Activated CD4-positive, alpha-beta T cell treated with anti-CD3 and anti-CD28 coated beads, Interleukin-2, amount 10 ng/mL, durations not matched to agents 24 days and 14 days (primary cell): ENCODE measurements at regions not wholly inside any gene's neighbourhood (a gene's known extent, or its start where the extent isn't known, plus 50 kb on each side); places are given as distances from the start of the nearest gene placed in this dataset.
"Not testable (repeated sequence)": the region's sequence is repeated elsewhere in the genome, so short reads cannot be mapped to it uniquely, and the experiment has no call there.

Experiments
- DNase-seq: peaks from one replicate; pipeline ENCODE4 v3.0.0; 2022
- H3K27ac Mint-ChIP-seq: one replicate; pipeline ENCODE4 v1.8.0; 2022; ENCODE audit warnings: mild to moderate bottlenecking, mixed read lengths
- H3K27me3 Mint-ChIP-seq: one replicate; pipeline ENCODE4 v1.8.0; 2022; ENCODE audit warnings: mixed read lengths
- H3K36me3 Mint-ChIP-seq: one replicate; pipeline ENCODE4 v1.8.0; 2022; ENCODE audit warnings: low read depth, mild to moderate bottlenecking, mixed read lengths
- H3K4me1 Mint-ChIP-seq: one replicate; pipeline ENCODE4 v1.8.0; 2021; ENCODE audit warnings: mixed read lengths
- H3K4me3 Mint-ChIP-seq: one replicate; pipeline ENCODE4 v1.8.0; 2022; ENCODE audit warnings: mild to moderate bottlenecking, moderate library complexity, mixed read lengths
- H3K9me3 Mint-ChIP-seq: one replicate; pipeline ENCODE4 v1.8.0; 2021; ENCODE audit warnings: mixed read lengths
- intact Hi-C: fragments of 100-400 bp; cut with micrococcal nuclease; formaldehyde crosslinking; loops from one replicate; pipeline ENCODE4 v1.15.1; 2023

DNA sequence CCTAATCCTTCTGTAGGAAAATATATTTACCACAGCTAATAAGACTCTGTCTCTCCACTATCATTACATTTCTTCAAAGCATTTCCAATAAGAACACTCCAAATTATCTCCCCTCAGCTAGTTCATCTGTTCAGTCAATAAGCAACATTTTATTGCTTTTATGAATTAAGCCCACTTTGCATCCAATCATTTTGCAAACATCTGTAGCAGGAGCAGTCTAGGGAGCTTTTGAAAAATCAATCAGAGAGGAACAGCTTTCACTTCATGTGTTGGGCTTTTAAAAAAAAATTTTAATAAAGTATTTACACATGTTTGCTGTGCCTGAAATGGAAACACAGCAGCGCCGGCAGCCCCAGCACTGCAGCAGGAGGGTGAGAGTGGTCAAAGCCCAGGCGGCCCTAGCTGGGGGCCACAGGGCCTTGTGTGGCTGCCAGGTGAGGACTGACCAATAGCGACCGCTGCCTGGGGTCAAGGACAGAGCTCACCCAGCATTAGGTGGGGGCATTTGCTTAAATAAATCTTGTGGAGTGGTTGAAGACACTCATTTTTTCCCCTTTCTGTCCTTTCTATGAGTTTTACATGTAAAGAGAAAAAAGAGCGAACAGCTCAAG is 250.7 kb downstream of the RNF144A start:
- intact Hi-C loops, result no loop called here

DNA sequence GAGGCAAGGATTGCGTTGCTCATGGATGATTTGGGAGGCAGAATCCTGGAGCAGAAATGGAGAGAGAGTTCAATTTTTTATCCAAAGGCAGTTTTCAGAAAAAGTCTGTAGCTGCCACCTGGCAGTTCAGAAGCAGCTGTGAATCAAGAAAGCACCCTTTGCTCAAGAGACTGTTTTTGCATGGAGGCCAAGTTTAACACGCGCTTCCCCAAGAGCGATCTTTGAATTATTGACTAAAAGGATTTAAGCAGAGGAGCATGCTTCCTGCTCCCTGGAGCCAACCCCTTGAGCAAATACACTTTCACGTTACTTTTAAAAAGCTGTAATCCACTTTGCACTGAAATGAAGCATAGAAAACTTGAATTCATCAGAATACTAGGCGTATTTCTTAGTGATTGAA is 252.4 kb downstream of the RNF144A start:
- Mint-ChIP-seq H3K27ac (no peak overlapping the region), H3K36me3 (no peaks in the 10 kb centered on the region), H3K9me3 (peaks cover under 1% of the 10 kb centered on the region), H3K4me1 (no peaks in the 10 kb centered on the region), H3K4me3 (no peak overlapping the region), H3K27me3 (peaks cover 2% of the 10 kb centered on the region)
- no peak for DNase-seq
- intact Hi-C loops, result no loop called here

More for the DNA sequence above, 250.7 kb downstream of the RNF144A start:
- Mint-ChIP-seq H3K4me1 (no peaks in the 10 kb centered on the region), H3K36me3 (no peaks in the 10 kb centered on the region), H3K27me3 (peaks cover 2% of the 10 kb centered on the region), H3K27ac (no peak overlapping the region), H3K4me3 (no peak overlapping the region), H3K9me3 (no peaks in the 10 kb centered on the region)
- no peak for DNase-seq

DNA sequence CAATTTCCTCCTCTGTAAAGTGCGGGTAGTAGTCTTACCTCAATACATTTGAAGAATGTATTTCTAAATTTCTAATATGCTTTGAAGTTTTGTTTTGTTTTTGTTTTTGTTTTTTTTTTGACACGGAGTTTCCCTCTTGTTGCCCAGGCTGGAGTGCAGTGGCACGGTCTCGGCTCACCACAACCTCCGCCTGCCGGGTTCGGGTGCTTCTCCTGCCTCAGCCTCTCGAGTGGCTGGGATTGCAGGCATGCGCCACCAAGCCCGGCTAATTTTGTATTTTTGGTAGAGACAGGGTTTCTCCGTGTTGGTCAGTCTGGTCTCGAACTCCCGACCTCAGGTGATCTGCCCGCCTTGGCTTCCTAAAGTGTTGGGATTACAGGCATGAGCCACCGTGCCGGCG is 261.8 kb downstream of the RNF144A start:
- not testable (repeated sequence) for H3K36me3 Mint-ChIP-seq, H3K27ac Mint-ChIP-seq

DNA sequence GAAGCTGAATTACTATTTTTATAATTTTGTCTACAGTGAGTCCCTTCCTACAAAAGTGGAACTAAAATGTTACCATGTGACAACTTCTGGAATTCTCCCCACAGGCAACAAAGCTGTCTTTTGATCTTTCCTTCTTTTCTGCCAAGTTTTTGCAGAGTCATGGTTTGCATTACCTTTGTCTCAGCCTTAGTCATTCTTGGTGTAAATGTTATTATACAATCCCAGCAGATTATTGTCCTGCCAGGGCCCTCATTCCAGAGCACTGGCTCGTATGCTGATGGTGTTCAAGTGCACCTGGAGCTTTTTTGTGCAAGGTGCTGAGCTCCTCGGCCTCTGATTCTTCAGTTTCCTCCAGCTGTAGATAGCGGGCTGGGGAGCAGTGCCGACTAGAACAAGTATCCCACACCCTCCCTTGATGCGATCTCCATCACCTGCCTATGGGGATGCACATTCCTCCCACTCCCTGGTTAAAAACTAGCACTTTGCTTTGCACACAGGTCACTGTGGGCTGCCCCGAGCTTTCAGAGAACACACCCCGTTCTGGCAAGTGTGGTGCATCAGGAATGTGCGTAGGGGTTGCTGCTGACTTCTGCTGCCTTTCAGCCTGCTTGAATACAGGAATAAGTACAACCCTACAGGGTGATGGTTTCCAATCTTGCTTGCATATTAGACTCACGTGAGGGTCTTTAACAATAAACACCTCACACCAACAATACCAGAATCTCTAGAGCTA is 263.6 kb downstream of the RNF144A start:
- Mint-ChIP-seq H3K27me3 (peaks cover 1% of the 10 kb centered on the region), H3K4me1 (no peaks in the 10 kb centered on the region), H3K27ac (no peak overlapping the region), H3K36me3 (no peaks in the 10 kb centered on the region), H3K4me3 (no peak overlapping the region), H3K9me3 (no peaks in the 10 kb centered on the region)
- DNase-seq, result no peak
- intact Hi-C loops, result no loop called here

More for the DNA sequence above, 261.8 kb downstream of the RNF144A start:
- H3K27me3 Mint-ChIP-seq, intact Hi-C loops, H3K4me3 Mint-ChIP-seq, DNase-seq, H3K9me3 Mint-ChIP-seq, H3K4me1 Mint-ChIP-seq: not testable (repeated sequence)

DNA sequence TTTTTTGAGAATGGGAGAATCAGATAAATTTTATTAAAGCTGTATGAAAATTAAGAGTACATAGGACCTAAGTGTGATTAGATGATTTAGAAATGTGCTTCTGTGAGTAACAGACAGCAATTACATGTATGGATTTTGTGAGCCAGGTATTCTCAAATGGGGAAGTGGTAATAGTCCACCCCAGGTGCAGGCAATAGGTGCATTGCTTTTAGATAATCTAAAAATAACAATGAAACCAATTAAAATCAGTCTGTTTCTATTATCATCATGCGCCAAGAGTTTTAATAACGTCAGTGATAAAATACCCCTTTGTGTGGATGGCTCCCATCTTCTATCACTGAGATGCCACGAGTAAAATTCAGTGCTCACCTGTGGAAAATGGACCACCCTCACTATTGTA is 265.3 kb downstream of the RNF144A start:
- no peaks in the 10 kb centered on the region for H3K9me3 Mint-ChIP-seq
- intact Hi-C loops, result no loop called here
- peaks cover 1% of the 10 kb centered on the region for H3K27me3 Mint-ChIP-seq
- H3K36me3 Mint-ChIP-seq, result no peaks in the 10 kb centered on the region
- H3K4me1 Mint-ChIP-seq, result no peaks in the 10 kb centered on the region
- no peak for DNase-seq
- H3K27ac Mint-ChIP-seq, result no peak overlapping the region
- H3K4me3 Mint-ChIP-seq, result no peak overlapping the region

DNA sequence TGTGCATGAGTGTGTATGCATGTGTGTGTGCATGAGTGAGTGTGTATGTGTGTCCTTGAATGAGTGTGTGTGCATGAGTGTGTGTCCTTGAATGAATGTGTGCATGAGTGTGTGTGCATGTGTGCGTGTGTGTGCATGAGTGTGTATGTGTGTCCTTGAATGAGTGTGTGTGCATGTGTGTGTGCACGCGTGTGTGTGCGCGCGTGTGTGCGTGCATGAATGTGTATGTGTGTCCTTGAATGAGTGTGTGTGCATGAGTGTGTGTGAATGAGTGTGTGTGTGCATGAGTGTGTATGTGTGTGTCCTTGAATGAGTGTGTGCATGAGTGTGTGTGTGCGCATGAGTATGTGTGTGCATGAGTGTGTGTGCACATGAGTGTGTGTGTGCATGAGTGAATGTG is 271.9 kb downstream of the RNF144A start:
- peaks cover 9% of the 10 kb centered on the region for H3K4me1 Mint-ChIP-seq
- no peak overlapping the region for H3K4me3 Mint-ChIP-seq
- intact Hi-C loops, result no loop called here
- peaks cover 1% of the 10 kb centered on the region for H3K27me3 Mint-ChIP-seq
- DNase-seq, result no peak
- no peaks in the 10 kb centered on the region for H3K9me3 Mint-ChIP-seq
- no peaks in the 10 kb centered on the region for H3K36me3 Mint-ChIP-seq
- no peak overlapping the region for H3K27ac Mint-ChIP-seq

DNA sequence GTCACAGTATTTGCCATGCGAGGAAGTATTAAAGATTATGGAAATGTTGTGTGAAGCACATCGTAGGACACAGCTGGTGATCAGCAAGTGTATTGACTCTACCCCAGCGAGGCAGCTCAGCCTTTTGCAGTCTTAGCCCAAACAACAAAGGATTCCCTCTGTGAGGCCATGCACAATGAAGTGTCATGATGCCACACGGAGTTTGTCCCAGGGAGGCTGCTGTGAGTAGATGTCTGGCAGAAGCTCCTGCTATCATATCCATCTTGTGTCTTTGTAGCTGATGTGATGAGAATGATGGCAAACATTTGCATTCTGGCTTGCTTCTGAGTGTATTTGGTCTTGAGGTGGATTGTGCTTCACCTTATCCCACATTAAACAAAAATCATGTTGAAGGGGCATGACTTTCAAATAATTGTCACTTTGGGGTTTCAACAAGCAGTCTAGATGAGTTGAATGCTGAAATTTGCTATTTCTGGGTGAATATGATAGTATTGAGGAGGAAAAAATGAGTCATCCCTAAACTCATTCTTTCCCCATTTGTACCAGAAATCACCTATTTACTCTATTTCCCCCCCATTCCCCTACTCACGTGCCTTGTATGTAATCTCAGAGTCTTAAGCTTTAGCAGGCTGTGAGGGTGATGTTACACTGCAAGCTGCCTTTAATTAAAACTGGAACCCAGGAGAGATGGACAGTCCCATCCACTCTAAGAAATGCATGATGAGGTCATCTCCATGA is 273.5 kb downstream of the RNF144A start:
- H3K27ac Mint-ChIP-seq, result no peak overlapping the region

DNA sequence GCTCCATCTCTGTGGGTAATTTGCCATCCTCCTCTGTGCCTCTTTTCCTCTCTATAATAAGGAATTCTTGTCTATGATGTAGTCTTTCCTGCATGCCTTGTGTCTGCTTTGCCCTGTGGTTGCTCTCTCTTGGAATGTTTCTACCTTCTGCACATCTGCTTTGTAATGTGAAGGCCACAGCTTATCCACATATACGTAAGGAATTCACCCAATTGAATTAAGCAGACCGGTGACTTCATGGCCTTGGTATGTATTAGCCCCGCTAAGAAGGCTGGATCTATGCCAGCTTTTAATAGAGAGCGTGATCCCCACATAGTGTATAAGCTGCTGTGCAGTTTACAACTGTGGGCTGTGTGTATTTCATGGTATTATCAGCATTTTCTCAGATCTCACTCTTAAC is 274.7 kb downstream of the RNF144A start:
- peaks cover 9% of the 10 kb centered on the region for H3K4me1 Mint-ChIP-seq
- DNase-seq, result no peak
- no peaks in the 10 kb centered on the region for H3K27me3 Mint-ChIP-seq
- intact Hi-C loops, result no loop called here
- no peaks in the 10 kb centered on the region for H3K9me3 Mint-ChIP-seq
- no peak overlapping the region for H3K27ac Mint-ChIP-seq
- no peaks in the 10 kb centered on the region for H3K36me3 Mint-ChIP-seq
- H3K4me3 Mint-ChIP-seq, result no peak overlapping the region

More for the DNA sequence above, 273.5 kb downstream of the RNF144A start:
- Mint-ChIP-seq H3K9me3 (no peaks in the 10 kb centered on the region), H3K27me3 (peaks cover under 1% of the 10 kb centered on the region), H3K4me3 (no peak overlapping the region), H3K36me3 (no peaks in the 10 kb centered on the region), H3K4me1 (peaks cover 9% of the 10 kb centered on the region)
- intact Hi-C loops, result no loop called here
- no peak for DNase-seq

DNA sequence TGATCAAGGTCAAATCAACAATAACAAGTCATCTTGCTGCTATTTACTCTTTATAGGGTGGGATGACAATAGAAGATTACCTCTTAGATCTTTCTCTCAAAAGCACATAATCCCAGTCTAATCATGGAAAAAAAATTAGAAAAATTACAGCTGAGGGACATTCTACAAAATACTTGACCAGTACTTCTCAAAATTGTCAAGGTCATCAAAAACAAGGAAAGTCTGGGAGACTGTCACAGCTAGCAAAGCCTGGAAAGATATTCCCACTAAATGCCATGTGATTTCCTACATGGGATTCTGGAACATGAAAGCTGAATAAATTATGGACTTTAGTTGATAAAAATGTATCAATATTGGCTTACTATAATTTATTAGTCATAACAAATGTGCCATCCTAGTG is 276.2 kb downstream of the RNF144A start:
- peaks cover 1% of the 10 kb centered on the region for H3K27me3 Mint-ChIP-seq
- H3K36me3 Mint-ChIP-seq, result no peaks in the 10 kb centered on the region
- no peak overlapping the region for H3K4me3 Mint-ChIP-seq
- no peak for DNase-seq
- peaks cover 2% of the 10 kb centered on the region for H3K9me3 Mint-ChIP-seq
- H3K4me1 Mint-ChIP-seq, result peaks cover 9% of the 10 kb centered on the region
- intact Hi-C loops, result no loop called here
- H3K27ac Mint-ChIP-seq, result no peak overlapping the region

DNA sequence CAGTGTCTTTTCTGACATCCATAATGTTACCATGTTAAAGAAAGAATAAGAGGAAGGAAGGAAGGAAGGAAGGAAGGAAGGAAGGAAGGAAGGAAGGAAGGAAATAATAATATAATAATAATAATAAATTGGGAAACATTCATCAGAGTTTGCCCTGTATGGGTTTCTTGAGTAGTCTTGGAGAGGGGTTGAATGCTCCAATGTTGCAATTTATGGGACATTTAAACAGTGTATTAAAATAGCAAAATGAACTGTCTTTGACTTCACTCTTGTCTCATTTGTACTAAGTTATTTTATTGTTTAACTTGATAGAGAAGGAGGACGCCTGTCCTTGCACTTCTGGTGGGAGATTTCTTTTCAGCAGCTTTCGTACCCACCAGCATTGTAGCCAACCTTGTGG is 277.7 kb downstream of the RNF144A start:
- intact Hi-C loops, result no loop called here
- no peak for DNase-seq
- no peak overlapping the region for H3K27ac Mint-ChIP-seq
- H3K4me1 Mint-ChIP-seq, result peaks cover 9% of the 10 kb centered on the region
- H3K36me3 Mint-ChIP-seq, result no peaks in the 10 kb centered on the region
- H3K4me3 Mint-ChIP-seq, result no peak overlapping the region
- H3K27me3 Mint-ChIP-seq, result peaks cover 2% of the 10 kb centered on the region
- peaks cover 4% of the 10 kb centered on the region for H3K9me3 Mint-ChIP-seq

DNA sequence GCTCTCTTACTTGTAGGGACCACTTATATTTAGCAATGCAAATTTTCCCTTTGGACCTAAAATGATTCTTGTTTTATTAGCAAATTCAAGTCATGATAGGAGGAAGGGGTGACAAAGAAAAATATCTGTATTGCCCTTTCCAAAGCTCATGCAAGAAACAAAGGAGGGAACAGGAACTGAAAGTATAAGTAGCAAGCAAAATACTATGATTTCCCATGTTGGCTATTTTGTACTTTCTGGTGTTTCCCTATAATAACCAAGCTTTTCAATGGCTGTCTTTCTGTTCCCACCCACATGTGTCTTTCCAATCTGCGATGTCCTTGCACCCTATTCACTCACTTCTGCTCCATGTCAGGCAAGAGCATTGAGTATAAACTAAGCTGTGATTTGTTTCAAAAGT is 279.7 kb downstream of the RNF144A start:
- Mint-ChIP-seq H3K27me3 (peaks cover 2% of the 10 kb centered on the region), H3K9me3 (peaks cover 4% of the 10 kb centered on the region), H3K27ac (no peak overlapping the region), H3K36me3 (no peaks in the 10 kb centered on the region), H3K4me3 (no peak overlapping the region), H3K4me1 (peaks cover 2% of the 10 kb centered on the region)
- intact Hi-C loops, result no loop called here
- no peak for DNase-seq

DNA sequence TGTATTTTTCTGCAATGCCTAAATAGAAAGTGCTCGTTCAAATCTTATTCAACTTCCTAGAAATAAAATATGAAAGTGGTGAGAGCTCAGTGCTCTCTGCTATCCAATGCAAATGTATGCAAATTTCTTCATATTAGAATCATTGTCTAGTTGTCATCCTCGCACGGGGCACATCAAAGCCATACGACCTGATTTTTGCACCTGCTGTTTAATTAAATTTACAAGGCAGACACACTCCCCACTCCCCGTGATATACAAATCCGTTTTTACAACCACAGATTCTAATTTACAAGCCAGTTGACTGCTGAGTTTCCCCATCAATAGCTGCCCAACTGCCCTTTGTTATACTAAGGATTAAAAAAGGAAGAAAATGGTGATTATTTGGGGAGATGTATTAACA is 284.6 kb downstream of the RNF144A start:
- H3K9me3 Mint-ChIP-seq, result peaks cover 4% of the 10 kb centered on the region
- no peak for DNase-seq
- intact Hi-C loops, result loop anchor here (5.0 to 10.0 kb wide), 2 partner anchors 105 to 223 kb away; no protein-coding TSS in a partner anchor
- H3K36me3 Mint-ChIP-seq, result no peaks in the 10 kb centered on the region
- no peak overlapping the region for H3K27ac Mint-ChIP-seq
- H3K4me3 Mint-ChIP-seq, result no peak overlapping the region
- peaks cover 3% of the 10 kb centered on the region for H3K4me1 Mint-ChIP-seq
- peaks cover 2% of the 10 kb centered on the region for H3K27me3 Mint-ChIP-seq

DNA sequence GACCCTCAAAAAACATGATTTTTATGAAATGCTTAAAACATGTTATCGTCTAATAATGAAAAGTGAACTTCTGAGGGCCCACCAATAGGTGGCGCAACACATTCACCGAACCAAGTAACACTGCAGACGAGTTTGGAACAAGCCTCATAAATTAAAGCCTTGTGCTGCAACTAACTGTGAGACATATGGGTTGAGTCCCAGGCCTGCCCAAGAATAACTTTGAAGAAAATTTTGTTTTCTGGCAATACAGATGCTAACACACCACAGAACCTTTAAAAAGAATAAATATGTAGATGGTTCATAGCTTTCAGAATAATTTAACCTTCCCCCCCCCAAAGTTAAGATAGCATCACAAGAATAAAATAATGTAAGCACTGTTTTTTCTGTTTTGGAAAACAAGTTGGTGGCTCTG is 285.9 kb downstream of the RNF144A start:
- peaks cover 4% of the 10 kb centered on the region for H3K9me3 Mint-ChIP-seq

More for the DNA sequence above, 285.9 kb downstream of the RNF144A start:
- Mint-ChIP-seq H3K27me3 (peaks cover 2% of the 10 kb centered on the region), H3K4me3 (no peak overlapping the region), H3K4me1 (peaks cover 3% of the 10 kb centered on the region), H3K36me3 (no peaks in the 10 kb centered on the region), H3K27ac (no peak overlapping the region)
- intact Hi-C loops, result loop anchor here (1.0 to 10.0 kb wide), 4 partner anchors 106 to 1558 kb away; no protein-coding TSS in a partner anchor
- peak; percentile 88 for DNase-seq
